Left kidney (tissue), 1 donor: ENCODE measurements at regions not wholly inside any gene's neighbourhood (a gene's known extent, or its start where the extent isn't known, plus 50 kb on each side); places are given as distances from the start of the nearest gene placed in this dataset.
"Not testable (repeated sequence)": the region's sequence is repeated elsewhere in the genome, so short reads cannot be mapped to it uniquely, and the experiment has no call there.

Experiments
- DNase-seq: peaks from one replicate; pipeline ENCODE4 v3.0.0-alpha.2; 2013

DNA sequence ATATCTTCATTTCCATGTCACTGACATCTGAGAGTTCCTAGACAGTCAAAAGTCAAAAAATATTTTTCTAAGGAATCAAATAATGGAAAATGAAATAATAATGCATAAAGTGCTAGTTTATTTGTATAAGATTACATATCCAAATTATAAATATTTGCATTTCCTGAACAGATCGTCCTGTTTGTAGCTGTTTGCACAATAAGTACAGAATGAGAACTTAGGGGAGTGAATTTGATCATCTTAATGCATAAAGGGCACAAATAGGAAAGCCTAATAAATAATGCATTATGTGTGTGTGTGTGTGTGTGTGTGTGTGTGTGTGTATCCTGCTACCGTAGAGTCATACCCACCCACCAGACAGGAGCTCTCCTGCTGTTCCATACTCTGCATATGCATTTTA, 521.0 kb upstream of the EPHA7 start:
- no peak for DNase-seq

DNA sequence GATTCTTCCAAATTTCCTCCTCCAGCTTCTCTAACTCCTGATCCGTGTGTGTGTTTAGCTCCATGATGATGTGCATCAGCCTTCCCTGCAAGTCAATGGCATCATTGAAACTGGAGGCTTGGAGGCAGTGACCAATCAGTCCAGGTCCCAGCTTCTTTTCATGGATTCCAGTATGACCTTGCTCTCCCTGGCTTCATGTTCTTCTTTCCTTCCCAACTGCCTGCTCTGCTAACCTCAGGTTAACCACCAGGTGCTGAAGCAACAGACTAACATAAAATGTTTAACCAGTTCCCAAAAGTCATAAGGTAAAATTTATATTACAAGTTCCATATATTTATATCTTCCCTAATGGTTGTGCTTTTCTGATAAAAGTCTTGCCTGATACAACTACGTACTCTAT, 512.8 kb upstream of the EPHA7 start:
- DNase-seq: no peak

DNA sequence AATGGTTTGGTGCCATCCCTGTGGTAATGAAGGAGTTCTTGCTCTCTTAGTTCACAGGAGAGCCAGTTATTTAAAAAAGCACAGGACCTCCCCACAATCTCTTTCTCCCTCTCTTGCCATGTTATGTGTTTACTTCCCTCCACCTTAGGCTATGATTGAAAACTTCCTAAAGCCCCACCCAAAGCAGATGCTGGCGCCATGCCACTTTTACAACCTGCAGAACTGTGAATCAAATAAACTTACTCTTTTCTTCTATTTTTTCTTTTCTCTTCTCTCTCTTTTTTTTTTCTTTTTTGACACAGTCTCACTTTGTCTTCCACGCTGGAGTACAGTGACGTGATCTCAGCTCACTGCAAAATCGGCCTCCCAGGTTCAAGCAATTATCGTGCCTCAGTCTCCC, 508.4 kb upstream of the EPHA7 start:
- DNase-seq: no peak

DNA sequence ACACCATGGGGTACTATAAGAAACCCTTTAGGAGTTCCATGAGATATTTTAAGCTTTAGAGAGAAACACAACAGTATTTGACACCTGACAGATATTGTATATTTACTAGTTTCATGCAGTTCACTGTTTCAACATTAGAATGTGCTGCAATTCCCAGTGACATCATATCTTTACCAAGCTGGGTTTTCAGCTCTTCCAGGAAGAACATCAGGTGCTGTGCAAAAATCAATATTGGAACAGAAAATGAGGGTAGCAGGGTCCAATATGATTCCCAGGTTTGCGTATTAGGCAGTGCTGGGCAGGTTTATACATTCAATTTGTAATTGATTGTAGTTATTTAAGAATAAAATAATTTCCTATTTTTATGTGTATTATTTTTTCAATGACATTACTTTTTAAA, 500.0 kb upstream of the EPHA7 start:
- no peak for DNase-seq

DNA sequence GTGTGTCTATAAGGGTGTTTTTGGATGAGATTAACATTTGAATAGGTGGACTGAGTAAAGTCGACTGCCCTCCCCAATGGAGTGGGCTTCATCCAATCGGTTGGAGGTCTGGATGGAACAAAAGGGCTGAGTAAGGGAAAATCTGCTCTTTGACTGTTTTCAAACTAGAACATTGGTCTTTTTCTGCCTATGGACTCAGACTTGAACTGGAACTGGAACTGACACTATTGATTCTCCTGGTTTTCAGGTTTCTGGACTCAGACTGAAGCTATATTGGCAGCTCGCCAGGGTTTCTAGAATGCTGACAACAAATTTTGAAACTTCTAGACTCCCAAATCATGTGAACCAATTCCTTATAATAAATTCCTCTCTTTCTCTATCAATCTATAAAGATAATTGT, 498.9 kb upstream of the EPHA7 start:
- no peak for DNase-seq

DNA sequence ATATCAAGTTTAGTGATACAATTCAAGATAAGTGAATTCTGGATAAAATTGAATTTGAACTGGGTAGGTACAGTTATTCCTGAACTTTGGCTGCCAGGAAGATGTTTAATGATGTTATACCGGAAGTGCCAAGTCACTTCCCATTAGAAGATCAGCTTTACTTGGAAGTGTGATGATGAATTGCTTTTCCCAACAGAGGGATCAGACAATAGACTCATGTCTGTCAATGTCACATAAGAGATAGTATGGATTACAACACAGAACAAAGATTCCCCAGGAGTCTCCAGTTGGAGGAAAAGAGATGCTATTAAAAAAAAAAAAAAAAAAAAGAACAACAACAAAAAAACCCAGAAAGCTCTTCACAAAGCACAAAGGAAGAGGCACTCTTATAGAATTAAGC, 497.9 kb upstream of the EPHA7 start:
- DNase-seq: no peak

DNA sequence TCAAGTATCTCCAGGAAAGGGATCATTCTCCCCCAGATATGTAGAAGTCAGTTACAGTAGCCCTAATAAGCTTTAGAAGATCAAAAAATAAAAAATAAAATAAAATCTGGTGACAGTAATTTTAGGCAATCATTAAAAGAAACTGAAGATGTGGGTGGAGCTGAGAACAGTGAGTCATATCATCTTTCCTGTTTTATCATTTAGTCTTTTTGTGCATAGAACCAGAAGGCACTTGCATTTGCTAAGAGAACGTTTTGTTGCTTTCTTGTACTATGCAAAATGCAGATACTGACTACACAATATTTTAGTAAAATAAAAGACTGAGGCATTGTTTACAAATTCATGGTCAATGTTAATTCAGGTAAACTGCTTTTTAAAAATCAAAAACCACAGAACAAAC, 497.4 kb upstream of the EPHA7 start:
- DNase-seq: no peak

DNA sequence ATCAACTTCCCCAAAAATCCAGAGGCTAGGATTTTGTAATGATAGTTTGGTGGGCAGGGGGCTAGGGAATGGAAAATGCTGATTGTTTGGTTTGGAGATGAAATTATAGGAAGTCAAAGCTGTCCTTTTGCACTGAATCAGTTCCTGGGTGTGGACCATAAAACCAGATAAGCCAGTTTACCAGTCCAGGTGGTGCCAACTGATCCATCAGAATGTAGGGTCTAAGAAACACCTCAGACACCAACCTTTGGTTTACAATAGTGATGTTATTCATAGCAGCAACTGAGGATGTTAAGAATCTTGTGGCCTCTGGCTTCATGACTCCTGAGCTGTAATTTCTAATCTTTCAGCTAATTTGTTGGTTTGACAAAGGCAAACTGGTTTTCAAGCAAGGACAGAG, 496.6 kb upstream of the EPHA7 start:
- no peak for DNase-seq

DNA sequence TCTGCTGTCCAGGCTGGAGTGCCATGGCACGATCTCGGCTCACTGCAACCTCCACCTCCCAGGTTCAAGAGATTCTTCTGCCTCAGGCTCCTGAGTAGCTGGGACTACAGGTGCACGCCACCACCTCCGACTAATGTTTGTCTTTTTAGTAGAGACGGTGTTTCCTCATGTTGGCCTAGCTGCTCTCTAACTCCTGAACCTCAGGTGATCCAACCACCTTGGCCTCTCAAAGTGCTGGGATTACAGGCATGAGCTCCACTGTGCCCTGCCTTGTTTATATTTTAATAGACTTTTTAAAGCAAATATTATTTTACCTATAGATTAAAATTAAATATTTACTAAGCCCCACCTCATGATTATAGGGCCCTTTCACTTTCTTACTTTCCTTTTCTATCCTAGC, 483.2 kb upstream of the EPHA7 start:
- no peak for DNase-seq

DNA sequence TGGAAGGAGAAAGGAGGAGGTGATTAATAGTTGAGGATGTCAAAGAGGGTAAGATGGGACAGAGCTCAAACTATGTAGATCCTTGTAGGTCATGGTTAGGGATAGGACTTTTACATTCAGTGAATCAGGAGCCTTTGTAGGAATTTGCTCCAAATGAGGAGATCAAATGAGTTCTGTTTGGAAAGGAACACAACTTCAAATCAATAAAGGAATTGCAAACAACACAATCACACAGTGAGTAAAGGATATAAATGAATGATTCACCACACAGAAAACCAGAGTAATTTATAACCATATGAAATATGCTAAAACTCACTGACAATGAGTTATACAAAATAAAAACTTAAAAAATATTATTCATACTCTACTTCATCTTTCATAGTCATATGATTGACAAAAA, 480.8 kb upstream of the EPHA7 start:
- DNase-seq: no peak

DNA sequence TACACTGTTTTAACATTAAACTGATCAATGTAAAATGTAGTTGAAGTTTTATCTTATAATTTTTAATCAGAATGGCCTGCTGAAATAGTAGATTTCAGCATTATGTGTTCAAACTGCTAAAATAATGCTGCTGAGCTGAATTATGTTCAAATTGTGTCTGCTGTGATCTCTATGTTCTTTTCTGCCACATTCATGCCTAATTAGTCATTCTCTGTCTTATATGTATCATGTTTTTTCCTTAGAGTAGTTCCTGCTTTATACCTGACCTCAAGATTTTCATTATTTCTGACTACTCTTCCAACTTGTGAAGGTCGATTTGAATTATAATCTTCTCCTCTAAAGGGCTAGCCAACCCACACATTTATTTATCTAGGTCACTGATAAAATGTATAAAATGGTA, 476.7 kb upstream of the EPHA7 start:
- no peak for DNase-seq

DNA sequence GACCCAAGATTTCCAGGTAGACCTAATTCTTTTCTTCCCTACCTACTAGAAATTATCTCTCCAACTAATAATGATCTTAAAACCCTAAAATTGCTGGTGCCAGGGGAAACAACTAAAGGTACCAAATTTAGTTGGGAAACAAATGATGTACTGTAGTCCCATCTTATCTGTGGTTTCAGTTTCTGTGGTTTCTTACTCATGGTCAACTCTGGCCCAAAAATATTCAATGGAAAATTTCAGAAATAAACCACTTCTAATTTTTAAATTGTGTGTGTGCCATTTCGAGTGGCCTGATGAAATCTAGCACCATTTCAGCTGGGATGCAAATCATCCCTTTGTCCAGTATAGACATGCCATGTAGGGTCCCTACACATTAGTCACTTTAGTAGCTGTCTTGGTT, 475.2 kb upstream of the EPHA7 start:
- no peak for DNase-seq

DNA sequence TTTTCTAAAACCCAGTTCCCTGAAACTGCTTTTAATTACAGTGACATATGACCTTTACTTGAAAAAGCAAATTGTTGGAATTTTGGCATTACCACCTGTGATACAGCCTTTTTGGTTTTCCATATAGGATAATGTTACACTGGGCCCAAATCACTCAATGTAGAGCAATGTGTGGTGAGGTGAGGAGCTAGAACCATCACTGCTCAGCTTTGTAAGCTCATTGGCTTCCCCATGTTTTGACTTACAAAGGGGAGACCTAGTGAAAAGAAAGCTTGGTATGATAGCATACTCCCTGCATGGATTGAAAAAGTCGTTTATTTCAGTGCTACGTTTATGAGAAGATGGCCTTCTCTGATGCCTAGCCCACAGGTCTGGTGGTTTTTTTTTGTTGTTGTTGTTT, 470.4 kb upstream of the EPHA7 start:
- DNase-seq: no peak

DNA sequence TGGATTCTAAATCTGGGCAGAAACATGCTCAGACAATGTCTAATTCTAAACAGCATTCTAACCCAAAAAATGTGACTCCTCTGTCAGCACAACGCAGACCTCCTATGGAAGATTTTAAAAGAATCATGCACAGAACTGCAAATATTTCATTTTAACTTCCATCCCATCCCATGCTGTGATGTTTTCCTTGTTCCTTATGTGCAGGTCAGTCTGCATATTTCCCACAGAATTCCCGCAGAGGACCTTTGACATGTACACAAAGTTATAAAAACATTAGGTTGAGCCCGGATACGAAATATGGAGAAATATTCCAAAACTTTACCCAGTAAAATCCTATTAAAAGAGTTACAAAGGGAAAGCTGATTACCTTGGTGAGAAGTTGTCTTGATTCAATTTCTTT, 467.1 kb upstream of the EPHA7 start:
- DNase-seq: no peak

DNA sequence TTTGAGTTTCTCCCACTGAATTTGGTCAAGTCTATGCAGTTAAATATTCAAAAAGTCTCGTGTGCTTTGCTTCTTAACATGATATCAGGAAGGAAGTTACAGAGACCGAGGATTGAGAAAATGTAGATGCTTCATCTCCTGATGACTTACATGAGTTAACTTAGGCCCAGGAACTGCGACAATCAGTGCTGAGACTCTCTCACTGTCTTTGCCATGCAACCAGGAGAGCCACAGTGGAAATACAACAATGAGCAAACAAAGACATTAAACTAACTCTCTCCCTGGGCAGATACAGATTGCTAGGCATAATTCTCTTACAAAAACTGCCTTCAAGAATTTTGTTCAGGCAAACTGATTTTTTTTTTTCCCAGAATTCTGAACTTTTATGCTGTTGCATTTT, 440.6 kb upstream of the EPHA7 start:
- no peak for DNase-seq

DNA sequence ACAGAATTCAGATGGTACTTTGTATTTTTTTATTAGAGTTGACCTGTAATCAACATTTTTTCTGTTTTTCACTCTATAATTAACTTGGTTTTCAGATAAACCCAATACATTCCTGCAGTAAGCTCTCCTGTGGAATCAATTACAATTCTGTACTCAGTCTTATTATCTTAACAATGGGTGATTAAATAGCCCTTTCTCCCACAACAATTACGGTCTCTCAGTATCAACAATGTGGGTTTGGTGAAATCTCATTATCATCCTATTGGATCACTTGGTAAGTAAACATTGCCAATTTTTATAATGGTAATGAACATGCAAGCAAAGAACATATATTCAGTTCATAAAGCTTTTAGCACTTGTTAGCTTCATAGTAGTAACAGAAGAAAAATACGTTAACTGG, 438.9 kb upstream of the EPHA7 start:
- no peak for DNase-seq

DNA sequence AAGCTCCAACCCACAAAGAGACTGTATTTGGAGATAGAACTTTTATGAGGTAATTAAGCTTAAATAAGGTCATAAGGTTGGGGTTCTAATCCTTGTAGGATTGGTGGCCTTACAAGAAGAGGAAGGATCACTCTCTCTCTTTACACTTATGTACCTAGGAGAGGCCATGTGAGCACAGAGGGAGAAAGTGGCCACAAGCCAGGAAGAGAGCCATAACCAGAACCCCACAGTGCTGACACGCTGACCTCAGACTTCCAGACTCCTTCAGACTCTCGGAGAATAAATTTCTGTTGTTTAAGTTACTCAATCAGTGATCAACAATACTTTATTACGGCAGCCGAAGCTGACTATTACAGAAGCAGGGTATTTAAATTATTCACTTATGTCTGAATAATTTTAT, 430.5 kb upstream of the EPHA7 start:
- DNase-seq: no peak

DNA sequence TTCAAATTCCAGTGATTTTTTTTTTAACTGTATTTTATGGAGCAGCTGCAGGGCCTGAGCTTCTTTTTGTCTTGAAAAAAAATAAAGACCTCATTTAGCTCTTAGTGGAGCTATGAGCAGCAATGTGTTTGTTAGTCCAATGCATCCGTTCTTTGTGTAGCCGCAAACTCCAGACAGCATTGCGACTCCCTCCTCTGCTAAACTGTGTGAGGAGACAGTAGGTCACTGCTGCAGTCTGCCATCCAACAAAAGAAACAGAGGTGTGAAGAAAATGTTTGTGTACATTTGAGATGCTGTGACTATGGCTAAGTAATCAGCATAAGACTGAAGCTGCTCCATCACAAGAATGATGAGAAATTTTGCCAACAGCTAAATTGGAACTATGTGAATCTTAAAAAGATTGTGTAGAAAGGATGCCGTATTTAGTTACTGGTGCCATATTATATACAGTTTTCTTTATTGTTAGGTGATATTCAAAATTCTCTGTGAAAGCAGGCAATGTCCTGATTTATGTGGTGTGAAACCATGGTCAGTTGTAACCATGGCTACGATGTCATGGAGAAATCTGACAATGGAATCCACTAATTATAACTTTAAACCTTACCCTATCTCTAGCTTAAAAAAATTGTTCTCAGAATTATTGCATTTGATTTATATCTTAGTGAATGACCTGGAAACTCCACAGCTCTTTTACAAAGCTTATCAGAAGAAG, 428.8 kb upstream of the EPHA7 start:
- no peak for DNase-seq

DNA sequence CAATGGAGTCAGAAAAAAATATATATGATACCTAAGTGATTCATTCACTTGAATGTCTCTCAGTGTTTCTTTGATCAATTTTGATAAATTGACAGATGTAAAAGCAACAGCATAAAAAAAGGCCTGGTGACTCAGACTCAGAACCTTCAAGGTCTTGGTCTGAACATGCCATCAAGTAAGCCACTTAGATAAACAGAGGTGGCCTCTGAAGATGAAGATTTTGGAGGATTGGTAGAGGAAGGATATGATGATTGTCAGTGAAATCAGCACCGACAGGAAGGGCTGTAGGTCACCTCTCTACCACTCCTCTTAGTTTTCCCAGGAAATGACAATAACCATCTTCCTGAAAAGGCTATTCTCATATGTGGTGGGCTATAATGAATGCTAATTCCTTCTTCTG, 422.8 kb upstream of the EPHA7 start:
- no peak for DNase-seq

DNA sequence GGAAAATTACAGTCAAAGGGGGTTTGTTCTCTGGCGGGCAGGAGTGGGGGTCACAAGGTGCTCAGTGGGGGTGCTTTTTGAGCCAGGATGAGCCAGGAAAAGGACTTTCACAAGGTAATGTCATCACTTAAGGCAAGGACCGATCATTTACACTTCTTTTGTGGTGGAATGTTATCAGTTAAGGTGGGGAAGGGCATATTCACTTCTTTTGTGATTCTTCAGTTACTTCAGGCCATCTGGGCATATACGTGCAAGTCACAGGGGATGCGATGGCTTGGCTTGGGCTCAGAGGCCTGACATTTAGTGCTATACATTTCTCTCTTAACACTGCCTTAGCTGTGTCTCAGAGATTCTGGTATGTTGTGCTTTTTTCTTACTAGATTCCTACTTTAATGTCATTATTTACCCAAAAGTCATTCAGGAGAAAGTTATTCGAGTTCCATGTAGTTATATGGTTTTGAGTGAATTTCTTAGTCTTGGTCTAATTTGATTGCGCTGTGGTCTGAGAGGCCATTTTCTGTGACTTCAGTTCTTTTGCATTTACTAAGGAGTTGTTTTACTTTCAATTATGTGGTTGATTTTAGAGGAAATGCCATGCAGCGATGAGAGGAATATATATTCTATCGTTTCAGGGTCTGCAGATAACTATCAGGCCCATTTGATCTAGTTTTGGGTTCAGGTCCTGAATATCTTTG, 416.2 kb upstream of the EPHA7 start:
- not testable (repeated sequence) for DNase-seq

DNA sequence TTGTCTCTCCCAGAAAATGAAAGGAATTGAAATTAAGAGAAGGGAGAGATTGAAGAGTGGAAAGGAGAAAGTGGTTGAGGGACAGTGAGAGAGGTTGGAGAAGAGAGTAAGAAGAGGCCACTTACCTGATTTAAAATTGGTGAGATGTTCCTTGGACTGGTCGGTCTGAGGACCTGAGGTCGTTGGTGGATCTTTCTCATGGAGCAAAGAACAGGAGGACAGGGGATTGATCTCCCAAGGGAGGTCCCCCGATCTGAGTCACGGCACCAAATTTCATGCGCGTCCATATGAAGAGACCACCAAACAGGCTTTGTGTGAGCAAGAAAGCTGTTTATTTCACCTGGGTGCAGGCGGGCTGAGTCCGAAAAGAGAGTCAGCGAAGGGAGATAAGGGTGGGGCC, 415.7 kb upstream of the EPHA7 start:
- not testable (repeated sequence) for DNase-seq

DNA sequence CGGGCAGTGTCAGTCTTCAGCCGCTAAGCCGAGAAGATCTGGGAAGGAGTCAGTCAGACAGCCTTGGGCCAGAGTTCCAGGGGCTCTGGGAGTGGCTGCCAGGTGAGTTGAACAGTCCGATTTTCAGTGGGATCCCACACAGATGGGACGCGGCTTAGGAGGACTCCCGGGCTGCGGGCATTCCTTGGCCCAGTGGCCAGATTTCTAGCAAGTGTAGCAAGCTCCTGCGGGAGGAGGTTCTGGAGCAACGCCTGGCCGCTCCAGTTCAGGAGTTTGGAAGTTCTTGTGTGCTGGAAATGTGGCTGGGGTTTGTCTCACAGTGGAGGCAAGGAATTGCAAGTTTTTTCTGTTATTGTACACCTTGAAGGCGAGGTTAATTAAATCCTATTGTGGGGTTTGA, 414.0 kb upstream of the EPHA7 start:
- not testable (repeated sequence) for DNase-seq

DNA sequence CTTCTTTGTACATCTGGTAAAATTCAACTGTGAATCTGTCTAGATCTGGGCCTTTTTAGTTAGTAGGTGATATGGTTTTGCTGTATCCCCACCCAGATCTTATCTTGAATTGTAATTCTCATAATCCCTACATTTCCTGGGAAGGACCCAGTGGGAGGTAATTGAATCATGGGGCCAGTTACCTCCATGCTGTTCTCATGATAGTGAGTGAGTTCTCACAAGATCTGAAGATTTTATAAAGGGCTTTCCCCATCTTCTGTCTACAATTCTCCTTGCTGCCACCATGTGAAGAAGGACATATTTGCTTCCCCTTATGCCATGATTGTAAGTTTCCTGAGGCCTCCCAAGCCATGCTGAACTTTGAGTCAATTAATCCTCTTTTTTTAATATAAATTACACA, 410.4 kb upstream of the EPHA7 start:
- not testable (repeated sequence) for DNase-seq

DNA sequence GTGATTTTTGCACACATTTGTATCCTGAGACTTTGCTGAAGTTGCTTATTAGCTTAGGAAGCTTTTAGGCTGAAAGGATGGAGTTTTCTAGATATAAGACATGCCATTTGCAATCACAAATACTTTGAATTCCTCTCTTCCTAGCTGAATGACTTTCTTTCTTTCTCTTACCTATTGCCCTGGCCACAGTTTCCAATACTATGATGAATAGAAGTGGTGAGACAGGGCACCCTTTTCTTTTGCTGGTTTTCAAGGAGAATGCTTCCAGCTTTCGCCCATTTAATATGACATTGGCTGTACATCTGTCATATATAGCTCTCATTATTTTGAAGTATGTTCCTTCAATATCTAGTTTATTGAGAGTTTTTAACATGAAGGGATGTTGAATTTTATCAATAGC, 409.6 kb upstream of the EPHA7 start:
- no peak for DNase-seq
